ENCODE measurements at regions not wholly inside any gene's neighbourhood (a gene's known extent, or its start where the extent isn't known, plus 50 kb on each side); places are given as distances from the start of the nearest gene placed in this dataset.

DNA sequence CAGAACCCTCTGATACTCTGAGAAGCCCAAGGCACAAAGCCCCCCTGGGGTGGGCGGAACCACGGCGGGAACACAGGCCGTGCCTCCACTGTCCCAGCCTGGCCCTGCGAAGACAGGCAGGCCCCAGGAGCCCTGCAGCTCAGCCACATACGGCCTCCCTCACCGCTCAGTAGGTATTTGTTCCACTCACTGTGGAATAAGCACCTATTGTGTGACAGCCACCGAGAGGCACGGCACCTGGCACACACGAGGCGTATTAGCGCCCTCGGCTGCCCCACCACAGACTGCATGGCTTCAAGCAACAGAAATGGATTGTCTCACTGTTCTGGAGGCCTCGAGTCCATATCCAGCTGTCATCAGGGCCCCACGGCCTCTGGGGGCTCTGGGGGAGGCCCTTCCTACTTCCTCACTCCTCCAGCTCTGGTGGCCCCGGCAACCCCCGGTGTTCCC, 66.3 kb downstream of the NCOR2 start:
- H2AFZ ChIP-seq (ENCODE audit: low read length), result no peak overlapping the region
- POLR2A ChIA-PET (ENCODE audit: unreplicated experiment), result no interaction called here
- H3K9me3 ChIP-seq (ENCODE audit: low read length), result no peaks in the 10 kb centered on the region
- no peaks in the 10 kb centered on the region for H3K36me3 ChIP-seq (ENCODE audit: low read depth, low read length)
- no peaks in the 10 kb centered on the region for H3K27me3 ChIP-seq (ENCODE audit: low read length)
- DNase-seq, result no peak
- H3K27ac ChIP-seq (ENCODE audit: low read length), result no peak overlapping the region
- H3K4me2 ChIP-seq (ENCODE audit: low read length), result no peak overlapping the region
- no TSS peak for BruUV-seq (replicated peaks)
- H3K4me3 ChIP-seq (ENCODE audit: low read length), result no peak overlapping the region
- CTCF ChIA-PET, result no interaction called here
- no peaks in the 10 kb centered on the region for H3F3A ChIP-seq (ENCODE audit: low read length, unreplicated experiment)
- H3K9me2 ChIP-seq (replicated peaks; ENCODE audit: low read length), result no peaks in the 10 kb centered on the region
- H3K9ac ChIP-seq (ENCODE audit: low read length), result no peak overlapping the region
- no peaks in the 10 kb centered on the region; the same call in 1 of the 2 replicates for H3K4me1 ChIP-seq (ENCODE audit: insufficient read depth, low read length)
- no peak for TF ChIP-seq EZH2phosphoT487 (IDR thresholded peaks at IDR 0.05; ENCODE audit: borderline replicate concordance, low read length)
- no peak for TF ChIP-seq EZH2 (IDR thresholded peaks at IDR 0.05; ENCODE audit: low read length, unreplicated experiment)
- intact Hi-C loops (cut with micrococcal nuclease), result no loop called here
- H3K79me2 ChIP-seq (ENCODE audit: low read length), result peaks cover 50% of the 10 kb centered on the region
- peaks cover 23% of the 10 kb centered on the region; the same call in 1 of the 2 replicates for H4K20me1 ChIP-seq (ENCODE audit: low read length)
- no peak for ATAC-seq

DNA sequence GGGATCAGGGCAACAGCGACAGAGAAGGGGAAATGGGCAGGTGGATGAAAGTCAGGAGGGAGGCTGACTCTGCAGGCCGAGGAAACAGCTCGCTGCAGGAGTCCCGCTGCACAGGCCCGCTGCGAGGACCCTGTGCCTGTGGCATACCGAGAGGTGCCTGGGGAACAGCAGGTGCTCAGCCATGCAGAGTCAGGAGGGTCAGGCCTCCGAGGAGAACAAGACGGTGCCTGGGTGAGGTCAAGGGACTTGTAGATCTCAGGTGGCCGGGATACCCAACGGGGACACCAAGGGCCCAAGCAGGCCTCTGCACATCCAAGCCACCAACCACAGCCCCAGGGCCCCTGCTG, 67.5 kb downstream of the NCOR2 start:
- DNase-seq (no peak), ATAC-seq (no peak)
- H4K20me1 ChIP-seq (ENCODE audit: low read length), result peaks cover 16% of the 10 kb centered on the region; the same call in 1 of the 2 replicates
- no peaks in the 10 kb centered on the region for H3K9me3 ChIP-seq (ENCODE audit: low read length)
- intact Hi-C loops (cut with micrococcal nuclease), result no loop called here
- no TSS peak for BruUV-seq (replicated peaks)
- ChIA-PET CTCF (no interaction called here), POLR2A (ENCODE audit: unreplicated experiment) (no interaction called here)
- TF ChIP-seq EZH2phosphoT487 (IDR thresholded peaks at IDR 0.05; ENCODE audit: borderline replicate concordance, low read length) (no peak), EZH2 (IDR thresholded peaks at IDR 0.05; ENCODE audit: low read length, unreplicated experiment) (no peak)
- TF ChIP-seq, protein P1, sequence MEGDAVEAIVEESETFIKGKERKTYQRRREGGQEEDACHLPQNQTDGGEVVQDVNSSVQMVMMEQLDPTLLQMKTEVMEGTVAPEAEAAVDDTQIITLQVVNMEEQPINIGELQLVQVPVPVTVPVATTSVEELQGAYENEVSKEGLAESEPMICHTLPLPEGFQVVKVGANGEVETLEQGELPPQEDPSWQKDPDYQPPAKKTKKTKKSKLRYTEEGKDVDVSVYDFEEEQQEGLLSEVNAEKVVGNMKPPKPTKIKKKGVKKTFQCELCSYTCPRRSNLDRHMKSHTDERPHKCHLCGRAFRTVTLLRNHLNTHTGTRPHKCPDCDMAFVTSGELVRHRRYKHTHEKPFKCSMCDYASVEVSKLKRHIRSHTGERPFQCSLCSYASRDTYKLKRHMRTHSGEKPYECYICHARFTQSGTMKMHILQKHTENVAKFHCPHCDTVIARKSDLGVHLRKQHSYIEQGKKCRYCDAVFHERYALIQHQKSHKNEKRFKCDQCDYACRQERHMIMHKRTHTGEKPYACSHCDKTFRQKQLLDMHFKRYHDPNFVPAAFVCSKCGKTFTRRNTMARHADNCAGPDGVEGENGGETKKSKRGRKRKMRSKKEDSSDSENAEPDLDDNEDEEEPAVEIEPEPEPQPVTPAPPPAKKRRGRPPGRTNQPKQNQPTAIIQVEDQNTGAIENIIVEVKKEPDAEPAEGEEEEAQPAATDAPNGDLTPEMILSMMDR (conservative IDR thresholded peaks at IDR 0.05; ENCODE audit: low read depth, low read length), result no peak
- no peaks in the 10 kb centered on the region for H3K27me3 ChIP-seq (ENCODE audit: low read length)
- H3K4me3 ChIP-seq (ENCODE audit: low read length), result no peak overlapping the region
- H3K4me1 ChIP-seq (ENCODE audit: insufficient read depth, low read length), result no peaks in the 10 kb centered on the region; the same call in 1 of the 2 replicates
- no peak overlapping the region for H2AFZ ChIP-seq (ENCODE audit: low read length)
- no peaks in the 10 kb centered on the region for H3K9me2 ChIP-seq (replicated peaks; ENCODE audit: low read length)
- no peak overlapping the region for H3K9ac ChIP-seq (ENCODE audit: low read length)
- peaks cover 42% of the 10 kb centered on the region for H3K79me2 ChIP-seq (ENCODE audit: low read length)
- H3F3A ChIP-seq (ENCODE audit: low read length, unreplicated experiment), result no peaks in the 10 kb centered on the region
- H3K4me2 ChIP-seq (ENCODE audit: low read length), result no peak overlapping the region
- no peak overlapping the region for H3K27ac ChIP-seq (ENCODE audit: low read length)
- H3K36me3 ChIP-seq (ENCODE audit: low read depth, low read length), result no peaks in the 10 kb centered on the region; the same call in 1 of the 2 replicates

- no peak overlapping the region for H3K9ac ChIP-seq (ENCODE audit: low read length)
- H3K9me3 ChIP-seq (ENCODE audit: low read length), result no peaks in the 10 kb centered on the region
- peaks cover 13% of the 10 kb centered on the region; the same call in 1 of the 2 replicates for H4K20me1 ChIP-seq (ENCODE audit: low read length)
- no peaks in the 10 kb centered on the region for H3K9me2 ChIP-seq (replicated peaks; ENCODE audit: low read length)
- H2AFZ ChIP-seq (ENCODE audit: low read length), result no peak overlapping the region
- intact Hi-C loops (cut with micrococcal nuclease), result no loop called here
- no TSS peak for BruUV-seq (replicated peaks)
- H3K4me1 ChIP-seq (ENCODE audit: insufficient read depth, low read length), result no peaks in the 10 kb centered on the region; the same call in 1 of the 2 replicates
- no peak for ATAC-seq
- H3K4me3 ChIP-seq (ENCODE audit: low read length), result no peak overlapping the region
- H3K27me3 ChIP-seq (ENCODE audit: low read length), result no peaks in the 10 kb centered on the region
- H3K4me2 ChIP-seq (ENCODE audit: low read length), result no peak overlapping the region
- TF ChIP-seq, protein P1 (conservative IDR thresholded peaks at IDR 0.05; ENCODE audit: low read depth, low read length), result peak; percentile 42; the same call in 1 of the 2 replicates
- no peak for TF ChIP-seq EZH2phosphoT487 (IDR thresholded peaks at IDR 0.05; ENCODE audit: borderline replicate concordance, low read length)
- H3K79me2 ChIP-seq (ENCODE audit: low read length), result peaks cover 42% of the 10 kb centered on the region
- POLR2A ChIA-PET (ENCODE audit: unreplicated experiment), result no interaction called here
- no peak for DNase-seq
- no peak overlapping the region for H3K27ac ChIP-seq (ENCODE audit: low read length)
- CTCF ChIA-PET, result no interaction called here
- no peaks in the 10 kb centered on the region; the same call in 1 of the 2 replicates for H3K36me3 ChIP-seq (ENCODE audit: low read depth, low read length)
- H3F3A ChIP-seq (ENCODE audit: low read length, unreplicated experiment), result no peaks in the 10 kb centered on the region
Measured at GRCh38 chr12:124499190-124499753, 68.1 kb downstream of the NCOR2 start.

Measured in PC-3 (cell line).